ENCODE measurements at regions not wholly inside any gene's neighbourhood (a gene's known extent, or its start where the extent isn't known, plus 50 kb on each side); places are given as distances from the start of the nearest gene placed in this dataset.

- H3K9me3 Mint-ChIP-seq, result peaks cover 0 to 2% (median 0%) of the 10 kb centered on the region in 7 donors
- no peak for DNase-seq
- H3K4me2 ChIP-seq (replicated peaks; ENCODE audit: extremely low read depth, low read length, poor library complexity, severe bottlenecking), result no peak overlapping the region
- H3K36me3 ChIP-seq (replicated peaks in 1 of 2; ENCODE audit: control insufficient read depth in 1 of 2, insufficient read depth in 2 of 2, low read length in 2 of 2), result no peaks in the 10 kb centered on the region
- H3K36me3 Mint-ChIP-seq, result no peaks in the 10 kb centered on the region
- no peaks in the 10 kb centered on the region for H3K4me1 ChIP-seq (ENCODE audit: control insufficient read depth in 1 of 2, insufficient read depth in 2 of 2, low read length in 2 of 2)
- no peak overlapping the region for H3K9ac ChIP-seq (ENCODE audit: insufficient read depth, low read length, poor library complexity, severe bottlenecking)
- H3K27me3 ChIP-seq (ENCODE audit: control insufficient read depth in 2 of 2, insufficient read depth in 2 of 2, low read length in 2 of 2), result no peaks in the 10 kb centered on the region
- no peaks in the 10 kb centered on the region for H3K79me2 ChIP-seq (ENCODE audit: insufficient read depth, low read length)
- no peak overlapping the region for H2AFZ ChIP-seq (ENCODE audit: insufficient read depth, low read depth, low read length, poor library complexity, severe bottlenecking)
- no peak overlapping the region for H3K4me3 ChIP-seq (replicated peaks in 1 of 3; ENCODE audit: low read depth in 2 of 3, low read length in 3 of 3)
- TF ChIP-seq CTCF (IDR thresholded peaks at IDR 0.05), result no peak
- H3K4me1 Mint-ChIP-seq, result no peaks in the 10 kb centered on the region
- peak overlapping the region in 1 of 7 donors; percentile 71 for H3K27ac Mint-ChIP-seq
- intact Hi-C loops (cut with micrococcal nuclease), result no loop called here
- peaks cover 0 to 6% (median 5%) of the 10 kb centered on the region in 3 donors for H3K27me3 Mint-ChIP-seq (ENCODE audit: low read depth in 3 of 3)
- H3K4me3 Mint-ChIP-seq, result no peak overlapping the region
- no peak overlapping the region for H3K27ac ChIP-seq (ENCODE audit: low read depth in 1 of 2, low read length in 2 of 2)
- no peaks in the 10 kb centered on the region for H4K20me1 ChIP-seq (ENCODE audit: insufficient read depth, low read length)
- 82% methylated on average over 5 of the region's 5 CpGs for WGBS (ENCODE audit: insufficient coverage)
- H3K9me3 ChIP-seq (replicated peaks in 1 of 2; ENCODE audit: control insufficient read depth in 1 of 2, insufficient read depth in 1 of 2, low read length in 2 of 2), result no peaks in the 10 kb centered on the region
These were observed 74.3 kb upstream of the SLC7A14 start for GRCh38 chr3:170660139-170660538.

- peaks cover 0 to 5% of the 10 kb centered on the region in 2 donors for H3K9me3 ChIP-seq (replicated peaks in 1 of 2; ENCODE audit: control insufficient read depth in 1 of 2, insufficient read depth in 1 of 2, low read length in 2 of 2)
- no peak for TF ChIP-seq CTCF (IDR thresholded peaks at IDR 0.05)
- Mint-ChIP-seq H3K4me3 (no peak overlapping the region), H3K27ac (no peak overlapping the region), H3K27me3 (ENCODE audit: low read depth in 3 of 3) (peaks cover 0 to 5% (median 4%) of the 10 kb centered on the region in 3 donors), H3K4me1 (no peaks in the 10 kb centered on the region), H3K9me3 (peaks cover 0 to 7% (median 2%) of the 10 kb centered on the region in 7 donors), H3K36me3 (no peaks in the 10 kb centered on the region)
- H3K4me1 ChIP-seq (ENCODE audit: control insufficient read depth in 1 of 2, insufficient read depth in 2 of 2, low read length in 2 of 2), result no peaks in the 10 kb centered on the region
- no peaks in the 10 kb centered on the region for H3K27me3 ChIP-seq (ENCODE audit: control insufficient read depth in 2 of 2, insufficient read depth in 2 of 2, low read length in 2 of 2)
- WGBS (ENCODE audit: insufficient coverage), result 80% methylated on average over 1 of the region's 2 CpGs
- H3K9ac ChIP-seq (ENCODE audit: insufficient read depth, low read length, poor library complexity, severe bottlenecking), result no peak overlapping the region
- H4K20me1 ChIP-seq (ENCODE audit: insufficient read depth, low read length), result no peaks in the 10 kb centered on the region
- no peaks in the 10 kb centered on the region for H3K36me3 ChIP-seq (replicated peaks in 1 of 2; ENCODE audit: control insufficient read depth in 1 of 2, insufficient read depth in 2 of 2, low read length in 2 of 2)
- intact Hi-C loops (cut with micrococcal nuclease), result no loop called here
- no peak overlapping the region for H2AFZ ChIP-seq (ENCODE audit: insufficient read depth, low read depth, low read length, poor library complexity, severe bottlenecking)
- H3K4me3 ChIP-seq (replicated peaks in 1 of 3; ENCODE audit: low read depth in 2 of 3, low read length in 3 of 3), result no peak overlapping the region
- no peak for DNase-seq
- no peak overlapping the region for H3K4me2 ChIP-seq (replicated peaks; ENCODE audit: extremely low read depth, low read length, poor library complexity, severe bottlenecking)
- no peak overlapping the region for H3K27ac ChIP-seq (ENCODE audit: low read depth in 1 of 2, low read length in 2 of 2)
- H3K79me2 ChIP-seq (ENCODE audit: insufficient read depth, low read length), result no peaks in the 10 kb centered on the region
These were observed 71.4 kb upstream of the SLC7A14 start for GRCh38 chr3:170657312-170657711.
